OCI-LY1 (cell line): ENCODE measurements at regions not wholly inside any gene's neighbourhood (a gene's known extent, or its start where the extent isn't known, plus 50 kb on each side); places are given as distances from the start of the nearest gene placed in this dataset.

ENCODE experiments used
- EZH2 ChIP-seq: fragments of 200-600 bp; sonication (generic), shearing (Covaris generic); IDR thresholded peaks from 2 replicates; pipeline ENCODE4 v1.8.0; 2017; ENCODE audit warnings: borderline replicate concordance, mixed run types, mild to moderate bottlenecking, antibody characterized with exemption, low read length, moderate library complexity, mixed read lengths
- TF ChIP-seq, protein P1 (sequence below): fragments of 200-600 bp; sonication (generic), shearing (Covaris generic); IDR thresholded peaks from 2 replicates; pipeline ENCODE4 v1.5.1; 2017; ENCODE audit warnings: mild to moderate bottlenecking, antibody characterized with exemption, low read length, moderate library complexity, mixed read lengths

- TF ChIP-seq, protein P1, sequence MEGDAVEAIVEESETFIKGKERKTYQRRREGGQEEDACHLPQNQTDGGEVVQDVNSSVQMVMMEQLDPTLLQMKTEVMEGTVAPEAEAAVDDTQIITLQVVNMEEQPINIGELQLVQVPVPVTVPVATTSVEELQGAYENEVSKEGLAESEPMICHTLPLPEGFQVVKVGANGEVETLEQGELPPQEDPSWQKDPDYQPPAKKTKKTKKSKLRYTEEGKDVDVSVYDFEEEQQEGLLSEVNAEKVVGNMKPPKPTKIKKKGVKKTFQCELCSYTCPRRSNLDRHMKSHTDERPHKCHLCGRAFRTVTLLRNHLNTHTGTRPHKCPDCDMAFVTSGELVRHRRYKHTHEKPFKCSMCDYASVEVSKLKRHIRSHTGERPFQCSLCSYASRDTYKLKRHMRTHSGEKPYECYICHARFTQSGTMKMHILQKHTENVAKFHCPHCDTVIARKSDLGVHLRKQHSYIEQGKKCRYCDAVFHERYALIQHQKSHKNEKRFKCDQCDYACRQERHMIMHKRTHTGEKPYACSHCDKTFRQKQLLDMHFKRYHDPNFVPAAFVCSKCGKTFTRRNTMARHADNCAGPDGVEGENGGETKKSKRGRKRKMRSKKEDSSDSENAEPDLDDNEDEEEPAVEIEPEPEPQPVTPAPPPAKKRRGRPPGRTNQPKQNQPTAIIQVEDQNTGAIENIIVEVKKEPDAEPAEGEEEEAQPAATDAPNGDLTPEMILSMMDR, result no peak
- no peak for TF ChIP-seq EZH2
Measured at GRCh38 chr18:72187956-72188355, 356.2 kb downstream of the CBLN2 start.
